H1 (cell line): ENCODE measurements at regions not wholly inside any gene's neighbourhood (a gene's known extent, or its start where the extent isn't known, plus 50 kb on each side); places are given as distances from the start of the nearest gene placed in this dataset.

Experiments used
- ATF2 ChIP-seq: IDR thresholded peaks from 2 replicates; pipeline ENCODE4 v1.6.1; 2012; ENCODE audit warnings: low read length, inconsistent platforms
- JUND ChIP-seq: IDR thresholded peaks from 2 replicates; pipeline ENCODE4 v1.6.1; 2011; ENCODE audit warnings: mild to moderate bottlenecking, improper control_type of control experiment, low read length
- TAF7 ChIP-seq: optimal IDR thresholded peaks from 2 replicates; pipeline ENCODE3; 2011; ENCODE audit warnings: low read depth, mild to moderate bottlenecking, inconsistent platforms, low read length, moderate library complexity, borderline replicate concordance
- TBP ChIP-seq: IDR thresholded peaks from 2 replicates; pipeline ENCODE4 v1.6.1; 2011; ENCODE audit warnings: low read depth, low read length, improper control_type of control experiment

- TF ChIP-seq JUND (no peak), TAF7 (no peak), ATF2 (no peak), TBP (no peak)
Observed at GRCh38 chr12:19804737-19805136, 365.4 kb downstream of the AEBP2 start (continued).
